HepG2 (cell line): ENCODE measurements at regions not wholly inside any gene's neighbourhood (a gene's known extent, or its start where the extent isn't known, plus 50 kb on each side); places are given as distances from the start of the nearest gene placed in this dataset.

ENCODE experiments used
- ATAC-seq: fragments of 200-7000 bp; cut with Tn5 transposase; 3 replicates; pipeline ENCODE4 v1.9.1; 2020; ENCODE audit warnings: mild to moderate bottlenecking, moderate library complexity
- BruUV-seq: library from RNA; stranded (reverse); fragments of 400-500 nt; replicated peaks from 2 replicates; lab custom pipeline; 2021; lab: Mats Ljungman, UMichigan
- CTCF ChIA-PET: fragments of 300-600 bp; formaldehyde crosslinking; extraction: SDS; loops from one replicate; lab custom pipeline; 2021; ENCODE audit warnings: low total read pairs, inconsistent platforms, low intra/inter-chr PET ratio; lab: Yijun Ruan, JAX
- POLR2A ChIA-PET: fragments of 350-600 bp; sonication (Branson Sonifier 250); formaldehyde crosslinking; loops from one replicate; lab custom pipeline; 2020; ENCODE audit warnings: antibody characterized with exemption, inconsistent platforms; lab: Yijun Ruan, JAX
- DNase-seq: peaks from one replicate; pipeline ENCODE4 v3.0.0-alpha.2; 2015; ENCODE audit warnings: low spot score
- FAIRE-seq: peaks from 3 replicates; lab custom pipeline; 2011; peaks lifted over from hg19 to GRCh38; lab: Jason Lieb, UNC
- H2AFZ ChIP-seq: one replicate; pipeline ENCODE4 v1.6.1; 2011; ENCODE audit warnings: low read length, inconsistent platforms
- H3K27ac ChIP-seq: fragments of 300-600 bp; 3 replicates; pipeline ENCODE4 v1.8.0; 2011; ENCODE audit warnings: mixed run types, mild to moderate bottlenecking, mixed read lengths, low read length, inconsistent platforms; ENCODE audit not compliant: insufficient read depth; ENCODE audit errors: extremely low read length
- H3K27me3 ChIP-seq, 2 experiments: fragments of 200-600 bp in 1 of 2; 2 replicates in 1 of 2; 3 replicates in 1 of 2; pipeline versions ENCODE4 v1.6.0 to v1.8.0; 2011; ENCODE audit warnings: low read length in 2 of 2, mild to moderate bottlenecking in 2 of 2, moderate library complexity in 2 of 2, inconsistent platforms in 1 of 2; ENCODE audit not compliant: insufficient read depth in 2 of 2, control insufficient read depth in 1 of 2
- H3K36me3 ChIP-seq, 2 experiments: fragments of 200-600 bp in 1 of 2; replicated peaks in 1 of 2; 2 replicates in 1 of 2; 3 replicates in 1 of 2; pipeline versions ENCODE4 v1.5.1 to v1.8.0; 2011; ENCODE audit warnings: low read length in 2 of 2, inconsistent platforms in 1 of 2; ENCODE audit not compliant: insufficient read depth in 2 of 2, control insufficient read depth in 1 of 2
- H3K4me1 ChIP-seq: 2 replicates; pipeline ENCODE4 v1.5.1; 2012; ENCODE audit warnings: low read length, inconsistent platforms; ENCODE audit not compliant: insufficient read depth
- H3K4me2 ChIP-seq: 2 replicates; pipeline ENCODE4 v1.6.0; 2011; ENCODE audit warnings: low read depth, low read length, inconsistent platforms
- H3K4me3 ChIP-seq, 3 experiments: fragments of 200-600 bp in 1 of 3; sonication (generic), shearing (Covaris generic) in 1 of 3; replicated peaks in 1 of 3; 2 replicates each; pipeline ENCODE4 v1.5.1; 2011 to 2016; ENCODE audit warnings: low read length in 3 of 3, inconsistent platforms in 2 of 3, low read depth in 2 of 3, mild to moderate bottlenecking in 2 of 3, control low read depth in 1 of 3, mixed read lengths in 1 of 3; ENCODE audit not compliant: insufficient read depth in 1 of 3
- H3K79me2 ChIP-seq: one replicate; pipeline ENCODE4 v1.6.1; 2011; ENCODE audit warnings: low read length, inconsistent platforms; ENCODE audit not compliant: insufficient read depth
- H3K9ac ChIP-seq: 2 replicates; pipeline ENCODE4 v1.6.0; 2011; ENCODE audit warnings: mild to moderate bottlenecking, low read depth, low read length, inconsistent platforms; ENCODE audit not compliant: insufficient read depth
- H3K9me3 ChIP-seq: 2 replicates; pipeline ENCODE4 v1.5.1; 2012; ENCODE audit warnings: mild to moderate bottlenecking, low read length
- H4K20me1 ChIP-seq: 2 replicates; pipeline ENCODE4 v1.6.0; 2011; ENCODE audit warnings: inconsistent platforms, mild to moderate bottlenecking, low read length, moderate library complexity; ENCODE audit not compliant: insufficient read depth
- ARID2 ChIP-seq: sonication (generic); formaldehyde crosslinking; IDR thresholded peaks from 2 replicates; pipeline ENCODE4 v1.8.1; 2022; ENCODE audit warnings: mild to moderate bottlenecking, missing genetic modification reagents, borderline replicate concordance
- CBX2 ChIP-seq, 2 experiments: fragments of 200-600 bp in 1 of 2; sonication (generic); formaldehyde crosslinking in 1 of 2; IDR thresholded peaks; 2 replicates each; pipeline versions ENCODE4 v1.7.0 to v1.8.1; 2018 to 2022; ENCODE audit warnings: low read depth in 2 of 2, low read length in 1 of 2, mild to moderate bottlenecking in 1 of 2, missing genetic modification reagents in 1 of 2
- FOSL1 ChIP-seq: sonication (generic); formaldehyde crosslinking; IDR thresholded peaks from 2 replicates; pipeline ENCODE4 v1.9.0; 2021; ENCODE audit warnings: missing genetic modification reagents, borderline replicate concordance
- GATAD2A ChIP-seq: IDR thresholded peaks from 2 replicates; pipeline ENCODE4 v1.6.1; 2016
- GFI1 ChIP-seq: sonication (generic); formaldehyde crosslinking; IDR thresholded peaks from 2 replicates; pipeline ENCODE4 v1.5.0; 2020; ENCODE audit warnings: missing genetic modification reagents, mild to moderate bottlenecking, borderline replicate concordance
- RBM39 ChIP-seq: fragments of 200-400 bp; formaldehyde crosslinking; IDR thresholded peaks from one replicate; pipeline ENCODE4 v1.6.1; 2018; ENCODE audit warnings: antibody characterized with exemption, mild to moderate bottlenecking, low read depth, low read length; ENCODE audit not compliant: poor library complexity, severe bottlenecking
- SMYD3 ChIP-seq: sonication (generic); formaldehyde crosslinking; IDR thresholded peaks from 2 replicates; pipeline ENCODE4 v1.8.1; 2023; ENCODE audit warnings: mild to moderate bottlenecking, missing genetic modification reagents
- SPEN ChIP-seq: sonication (generic); formaldehyde crosslinking; IDR thresholded peaks from 2 replicates; pipeline ENCODE4 v1.5.1; 2020; ENCODE audit warnings: low read depth, mild to moderate bottlenecking, missing genetic modification reagents
- ZNF350 ChIP-seq: sonication (generic); formaldehyde crosslinking; IDR thresholded peaks from 2 replicates; pipeline ENCODE4 v1.4.0; 2020; ENCODE audit warnings: mild to moderate bottlenecking, low read depth, missing genetic modification reagents, borderline replicate concordance
- ZNF761 ChIP-seq: sonication (generic); formaldehyde crosslinking; conservative IDR thresholded peaks from 2 replicates; pipeline ENCODE4 v1.4.0; 2020; ENCODE audit warnings: mild to moderate bottlenecking, missing genetic modification reagents
- WGBS: methylation state at CpG from one replicate; pipeline ENCODE4 v1.1.6; 2017; ENCODE audit warnings: low lambda C conversion rate; 5-methylcytosine and 5-hydroxymethylcytosine counted together
- in situ Hi-C: cut with HindIII; loops from 2 replicates; pipeline ENCODE4 v1.10.0; 2017; ENCODE audit warnings: low pct_unique_long_range_greater_than_20kb; ENCODE audit not compliant: extremely low pct_ligation_motif_present
- intact Hi-C: fragments of 100-400 bp; cut with micrococcal nuclease; formaldehyde crosslinking; loops from one replicate; pipeline ENCODE4 v1.10.0; 2022; ENCODE audit not compliant: unreplicated experiment
- TF ChIP-seq, protein P1 (sequence below): IDR thresholded peaks from 2 replicates; pipeline ENCODE4 v1.6.1; 2016
- TF ChIP-seq, protein P2 (sequence below): IDR thresholded peaks from 2 replicates; pipeline ENCODE4 v1.6.1; 2012; ENCODE audit warnings: inconsistent platforms
- TF ChIP-seq, protein P3 (sequence below): sonication (generic); formaldehyde crosslinking; IDR thresholded peaks from 2 replicates; pipeline ENCODE4 v1.8.0; 2022; ENCODE audit warnings: mild to moderate bottlenecking, missing genetic modification reagents, moderate library complexity
- TF ChIP-seq, protein P4 (sequence below): sonication (generic); formaldehyde crosslinking; IDR thresholded peaks from 2 replicates; pipeline ENCODE4 v1.8.1; 2023; ENCODE audit warnings: mild to moderate bottlenecking, missing genetic modification reagents, borderline replicate concordance
- TF ChIP-seq, protein P5 (sequence below): sonication (generic); formaldehyde crosslinking; IDR thresholded peaks from 2 replicates; pipeline ENCODE4 v1.8.0; 2022; ENCODE audit warnings: mild to moderate bottlenecking, missing genetic modification reagents; ENCODE audit not compliant: insufficient replicate concordance

DNA sequence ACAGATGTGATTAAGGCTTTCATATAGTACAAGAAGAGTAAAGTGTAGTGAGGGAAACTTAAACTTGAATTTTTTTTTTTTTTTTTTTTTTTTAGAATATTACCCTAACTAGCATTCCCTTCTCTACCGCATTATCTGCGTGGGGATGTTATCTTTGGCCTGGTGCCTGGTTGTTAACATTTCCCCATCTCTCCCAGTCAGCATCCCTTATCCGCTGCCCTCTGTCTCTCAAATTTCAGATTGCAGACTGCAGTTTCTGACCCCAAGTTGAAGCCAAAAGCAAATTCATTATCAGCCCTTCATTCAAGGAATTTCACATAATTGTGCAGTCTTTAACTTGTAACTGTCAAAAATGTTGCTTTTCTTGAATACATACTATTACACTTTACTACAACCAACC is 353.0 kb downstream of the PLOD2 start:
- Histone ChIP-seq H4K20me1 (no peaks in the 10 kb centered on the region), H3K36me3 (no peaks in the 10 kb centered on the region), H3K9me3 (no peaks in the 10 kb centered on the region), H3K79me2 (no peaks in the 10 kb centered on the region), H3K4me1 (no peaks in the 10 kb centered on the region), H3K4me3 (no peak overlapping the region), H3K27me3 (no peaks in the 10 kb centered on the region), H2AFZ (no peak overlapping the region), H3K4me2 (no peak overlapping the region), H3K27ac (no peak overlapping the region), H3K9ac (no peak overlapping the region)
- FAIRE-seq: no peak
- CTCF ChIA-PET: no interaction called here
- in situ Hi-C loops (no loop called here), intact Hi-C loops (no loop called here)
- no peak for DNase-seq
- BruUV-seq: no TSS peak
- TF ChIP-seq, protein P1, sequence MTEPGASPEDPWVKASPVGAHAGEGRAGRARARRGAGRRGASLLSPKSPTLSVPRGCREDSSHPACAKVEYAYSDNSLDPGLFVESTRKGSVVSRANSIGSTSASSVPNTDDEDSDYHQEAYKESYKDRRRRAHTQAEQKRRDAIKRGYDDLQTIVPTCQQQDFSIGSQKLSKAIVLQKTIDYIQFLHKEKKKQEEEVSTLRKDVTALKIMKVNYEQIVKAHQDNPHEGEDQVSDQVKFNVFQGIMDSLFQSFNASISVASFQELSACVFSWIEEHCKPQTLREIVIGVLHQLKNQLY (CRISPR knock-in tag): no peak
- TF ChIP-seq RBM39 (no peak), ZNF761 (CRISPR knock-in tag) (no peak), FOSL1 (CRISPR knock-in tag) (no peak), SMYD3 (CRISPR knock-in tag) (no peak), ZNF350 (no peak), ARID2 (no peak), GFI1 (CRISPR knock-in tag) (no peak), GATAD2A (CRISPR knock-in tag) (no peak), SPEN (CRISPR knock-in tag) (no peak), CBX2 (IDR thresholded peaks at IDR 0.05; ENCODE audit: low read depth, low read length) (no peak), CBX2 (CRISPR knock-in tag; IDR thresholded peaks at IDR 0.05; ENCODE audit: low read depth) (no peak)
- TF ChIP-seq, protein P2, sequence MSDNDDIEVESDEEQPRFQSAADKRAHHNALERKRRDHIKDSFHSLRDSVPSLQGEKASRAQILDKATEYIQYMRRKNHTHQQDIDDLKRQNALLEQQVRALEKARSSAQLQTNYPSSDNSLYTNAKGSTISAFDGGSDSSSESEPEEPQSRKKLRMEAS: no peak
- TF ChIP-seq, protein P3, sequence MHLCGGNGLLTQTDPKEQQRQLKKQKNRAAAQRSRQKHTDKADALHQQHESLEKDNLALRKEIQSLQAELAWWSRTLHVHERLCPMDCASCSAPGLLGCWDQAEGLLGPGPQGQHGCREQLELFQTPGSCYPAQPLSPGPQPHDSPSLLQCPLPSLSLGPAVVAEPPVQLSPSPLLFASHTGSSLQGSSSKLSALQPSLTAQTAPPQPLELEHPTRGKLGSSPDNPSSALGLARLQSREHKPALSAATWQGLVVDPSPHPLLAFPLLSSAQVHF (CRISPR knock-in tag): no peak
- TF ChIP-seq, protein P4, sequence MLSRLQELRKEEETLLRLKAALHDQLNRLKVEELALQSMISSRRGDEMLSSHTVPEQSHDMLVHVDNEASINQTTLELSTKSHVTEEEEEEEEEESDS (CRISPR knock-in tag): no peak
- TF ChIP-seq, protein P5, sequence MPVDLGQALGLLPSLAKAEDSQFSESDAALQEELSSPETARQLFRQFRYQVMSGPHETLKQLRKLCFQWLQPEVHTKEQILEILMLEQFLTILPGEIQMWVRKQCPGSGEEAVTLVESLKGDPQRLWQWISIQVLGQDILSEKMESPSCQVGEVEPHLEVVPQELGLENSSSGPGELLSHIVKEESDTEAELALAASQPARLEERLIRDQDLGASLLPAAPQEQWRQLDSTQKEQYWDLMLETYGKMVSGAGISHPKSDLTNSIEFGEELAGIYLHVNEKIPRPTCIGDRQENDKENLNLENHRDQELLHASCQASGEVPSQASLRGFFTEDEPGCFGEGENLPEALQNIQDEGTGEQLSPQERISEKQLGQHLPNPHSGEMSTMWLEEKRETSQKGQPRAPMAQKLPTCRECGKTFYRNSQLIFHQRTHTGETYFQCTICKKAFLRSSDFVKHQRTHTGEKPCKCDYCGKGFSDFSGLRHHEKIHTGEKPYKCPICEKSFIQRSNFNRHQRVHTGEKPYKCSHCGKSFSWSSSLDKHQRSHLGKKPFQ (CRISPR knock-in tag): no peak
- POLR2A ChIA-PET: no interaction called here
- WGBS: 1% methylated on average over 3 of the region's 3 CpGs
- ATAC-seq: no peak
